HuH-7.5 (cell line): ENCODE measurements at regions not wholly inside any gene's neighbourhood (a gene's known extent, or its start where the extent isn't known, plus 50 kb on each side); places are given as distances from the start of the nearest gene placed in this dataset.
"Not testable (repeated sequence)": the region's sequence is repeated elsewhere in the genome, so short reads cannot be mapped to it uniquely, and the experiment has no call there.

ENCODE experiments used
- DNase-seq: peaks from one replicate; pipeline ENCODE4 v3.0.0; 2011; ENCODE audit warnings: low spot score

- no peak for DNase-seq
Observed at GRCh38 chr3:159234306-159234705, 432.5 kb downstream of the MFSD1 start.

DNA sequence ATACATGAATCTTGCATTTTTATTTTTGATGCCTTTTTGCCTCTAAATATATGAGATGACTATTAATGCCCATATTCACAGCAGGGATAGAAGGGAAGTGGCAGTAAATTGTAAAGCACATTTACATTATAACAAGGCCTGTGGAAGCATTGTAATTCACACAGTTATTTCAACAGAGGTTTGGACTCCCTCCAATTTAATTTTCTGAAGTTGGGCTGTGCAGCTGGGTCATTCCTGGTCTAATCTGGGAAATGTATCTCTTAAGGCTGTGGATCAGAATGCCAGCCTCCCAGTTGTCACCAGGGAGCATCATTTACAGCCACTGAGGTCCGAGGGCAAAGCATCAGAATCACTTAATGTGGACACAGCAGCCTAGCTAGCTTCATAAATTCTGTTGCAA, 434.5 kb downstream of the MFSD1 start:
- DNase-seq = no peak

DNA sequence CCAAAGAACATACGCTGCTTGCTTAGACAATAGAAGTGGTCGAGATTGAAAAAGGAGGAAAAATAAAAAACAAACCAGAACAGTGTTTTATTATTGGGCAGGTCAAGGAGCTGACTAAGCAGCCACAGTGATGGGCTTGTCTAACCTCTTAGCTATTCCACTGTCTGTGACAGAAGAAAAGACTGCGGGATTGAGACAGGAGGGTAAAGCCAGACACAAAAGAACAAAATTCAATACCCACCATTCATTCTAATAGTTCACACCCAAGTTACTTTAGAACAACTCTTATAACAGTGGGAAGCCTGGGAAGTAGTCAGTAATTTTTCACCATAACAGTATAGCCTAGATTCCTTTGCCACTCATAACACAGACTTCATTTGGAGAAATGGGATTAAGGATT, 435.4 kb downstream of the MFSD1 start:
- DNase-seq = no peak

DNA sequence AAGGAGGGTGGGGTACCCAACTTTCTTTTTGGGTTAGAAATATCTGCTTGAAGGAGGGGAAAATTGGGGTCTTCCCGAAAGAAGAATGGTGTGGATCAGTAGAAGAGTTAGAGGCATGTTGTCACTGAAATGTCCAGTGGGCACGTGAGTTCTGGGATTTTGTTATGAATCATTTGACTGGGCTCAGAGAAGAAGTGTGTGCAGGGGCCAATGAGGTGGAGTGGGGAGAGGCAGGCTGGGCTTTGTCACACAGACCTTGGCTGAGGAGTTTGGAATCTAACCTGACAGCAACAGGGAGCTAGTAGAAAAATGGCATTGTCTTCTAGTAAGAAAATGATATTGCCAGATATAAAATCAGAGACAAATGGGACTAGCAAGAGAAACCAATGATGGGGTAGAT, 436.8 kb downstream of the MFSD1 start:
- DNase-seq = no peak

DNA sequence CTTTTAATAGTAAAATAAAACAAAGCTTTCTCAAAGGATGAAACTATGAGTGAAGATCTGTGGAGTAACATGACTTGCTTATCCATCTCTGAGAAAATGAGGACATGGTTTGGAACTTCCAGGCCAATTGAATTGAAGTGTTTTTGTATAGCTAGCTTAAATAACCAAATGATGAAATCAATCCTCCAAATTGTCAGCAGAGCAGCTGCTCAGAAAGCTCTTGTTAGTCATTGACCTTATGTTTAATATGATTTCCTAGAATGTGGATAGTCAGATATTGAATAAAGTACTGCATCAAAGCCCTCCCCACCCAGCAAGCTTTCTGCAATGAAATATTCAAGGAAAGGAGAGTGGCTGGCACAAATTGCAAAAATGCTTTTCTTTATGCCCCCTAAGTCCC, 437.2 kb downstream of the MFSD1 start:
- no peak for DNase-seq

GRCh38 chr3:159244933-159245332, 443.1 kb downstream of the MFSD1 start:
- no peak for DNase-seq

DNA sequence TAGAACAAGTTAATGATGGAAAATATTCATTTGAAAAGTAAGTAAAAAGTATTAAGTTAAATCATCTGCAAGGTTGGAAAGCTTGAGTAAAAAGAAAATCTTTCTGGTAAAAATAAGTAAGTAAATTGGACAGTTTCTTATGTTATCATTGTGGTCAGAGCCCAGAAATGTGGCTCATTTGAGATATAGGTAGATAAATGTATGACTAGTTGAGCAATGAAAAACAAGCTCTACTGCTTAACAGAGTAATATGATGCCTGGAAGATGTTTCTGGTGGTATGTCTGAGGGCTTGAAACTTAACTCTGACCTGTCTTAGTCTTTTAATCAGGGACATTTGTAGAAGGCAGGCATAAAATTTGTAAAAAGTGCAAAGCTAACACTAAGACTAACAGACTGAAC, 444.0 kb downstream of the MFSD1 start:
- DNase-seq = no peak

DNA sequence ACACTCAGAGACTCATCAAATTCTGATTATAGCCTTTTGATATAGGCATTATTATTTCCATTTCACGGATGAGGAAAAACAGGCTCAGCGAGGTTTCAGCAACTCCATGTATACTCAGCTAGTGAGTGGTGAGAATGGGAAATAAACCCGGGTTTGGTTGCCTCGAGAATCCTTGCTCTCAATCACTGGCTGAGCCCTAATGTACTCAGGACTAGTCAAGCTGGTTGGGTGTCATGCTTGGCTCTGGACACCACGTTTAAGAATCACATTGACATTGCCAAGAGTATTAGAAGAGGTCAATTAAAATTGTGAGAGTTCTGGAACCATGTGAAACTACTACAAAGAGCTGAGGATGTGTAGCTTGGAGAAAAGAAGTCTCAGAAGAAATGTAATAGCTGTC, 444.5 kb downstream of the MFSD1 start:
- no peak for DNase-seq

DNA sequence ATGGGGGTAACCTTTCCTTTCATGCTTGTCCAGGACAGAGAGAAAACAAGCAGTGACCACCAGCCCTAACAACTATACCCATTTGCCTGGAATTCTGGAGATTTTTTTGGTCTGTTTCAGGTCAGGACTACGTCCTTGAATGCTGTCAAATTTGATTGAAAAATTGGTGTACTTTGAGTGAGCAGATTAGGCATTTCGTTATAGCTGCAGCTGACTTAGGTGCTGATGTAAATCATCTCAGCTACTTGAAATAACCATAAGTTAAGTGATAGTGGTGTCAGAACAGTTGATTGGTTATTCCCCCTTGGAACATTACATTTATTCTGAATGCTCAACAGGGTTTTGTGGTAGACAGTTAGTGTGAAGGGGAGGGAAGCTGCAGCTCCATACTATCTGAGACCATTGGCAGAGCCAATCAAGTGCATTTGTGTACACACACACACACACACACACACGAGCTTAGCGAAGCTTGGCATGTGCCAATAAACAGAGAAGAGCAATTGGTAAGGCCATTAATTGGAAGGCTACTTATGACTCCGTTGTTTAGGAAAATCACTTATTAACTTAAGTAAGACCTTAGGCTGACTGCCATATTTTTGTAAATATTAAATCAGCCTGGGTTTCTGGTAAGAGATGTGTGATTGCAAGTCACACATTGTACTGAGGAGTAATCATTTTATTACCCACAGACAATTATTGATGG, 447.8 kb downstream of the MFSD1 start:
- no peak for DNase-seq

GRCh38 chr3:159250961-159251360, 449.1 kb downstream of the MFSD1 start:
- no peak for DNase-seq

DNA sequence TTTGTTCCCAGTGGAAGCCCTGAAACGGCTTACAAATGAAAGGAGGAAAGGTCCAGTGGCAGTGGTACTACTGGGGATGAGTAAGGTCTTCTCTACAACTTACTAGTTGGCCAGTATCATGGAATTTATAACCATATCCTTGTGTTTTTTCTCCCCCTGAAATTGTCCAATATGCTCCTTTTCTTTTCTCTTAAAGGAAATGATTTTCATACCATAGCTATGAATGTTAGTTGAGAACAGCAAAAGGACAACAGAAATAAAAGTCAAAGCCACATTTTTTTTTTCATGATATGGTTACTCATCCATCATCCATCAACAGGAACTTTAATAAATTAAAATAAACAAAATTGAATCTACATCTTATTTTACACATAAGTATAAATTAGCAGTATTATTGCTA, 450.4 kb downstream of the MFSD1 start:
- no peak for DNase-seq

DNA sequence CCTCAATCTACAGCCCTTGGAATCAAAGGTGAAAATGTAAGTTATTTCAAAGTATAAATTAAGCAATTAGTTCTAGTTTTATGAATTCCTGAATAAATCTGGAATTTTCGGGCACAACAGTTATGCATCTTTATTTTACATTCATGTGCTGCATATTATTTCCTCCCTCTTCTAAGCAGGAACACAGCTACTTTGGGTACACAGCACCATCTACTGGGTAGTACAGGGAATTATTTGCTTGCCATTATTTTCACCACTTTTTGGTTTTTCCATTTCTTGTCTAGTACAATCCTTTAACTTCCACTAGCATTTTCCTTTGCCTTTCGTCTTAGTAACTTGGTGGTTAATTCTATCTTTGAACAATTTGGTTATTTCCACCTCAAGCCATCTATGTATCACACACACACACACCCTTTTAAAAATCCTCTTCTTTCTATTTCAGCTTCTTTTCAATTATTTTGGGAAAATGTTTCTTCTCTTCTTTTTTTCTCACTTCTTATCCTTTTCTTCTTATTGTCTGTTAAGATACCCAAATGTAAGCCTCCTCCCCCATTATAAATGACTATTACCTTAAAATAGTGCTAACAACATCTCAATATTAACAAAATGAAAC, 451.0 kb downstream of the MFSD1 start:
- DNase-seq = no peak

DNA sequence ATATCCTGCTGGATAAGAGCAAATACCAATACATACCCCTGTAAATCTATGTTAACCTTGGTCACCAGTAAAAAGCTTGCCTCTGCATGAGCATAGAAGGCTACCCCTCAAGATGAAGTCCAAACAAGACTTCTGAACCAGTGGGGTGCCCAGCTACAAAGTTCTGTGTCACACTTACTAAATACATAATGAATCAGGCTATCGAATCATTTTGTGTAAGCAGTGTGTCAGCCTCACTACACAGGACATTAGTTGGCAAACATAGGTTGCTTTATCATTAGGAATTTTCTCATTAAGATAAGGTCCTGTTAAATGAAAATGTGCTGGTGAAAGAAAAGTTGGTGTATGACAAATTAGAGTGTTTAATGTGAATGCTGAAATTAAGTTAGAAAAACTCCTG, 452.0 kb downstream of the MFSD1 start:
- no peak for DNase-seq

- no peak for DNase-seq
Observed at GRCh38 chr3:159257954-159258353, 456.1 kb downstream of the MFSD1 start.

DNA sequence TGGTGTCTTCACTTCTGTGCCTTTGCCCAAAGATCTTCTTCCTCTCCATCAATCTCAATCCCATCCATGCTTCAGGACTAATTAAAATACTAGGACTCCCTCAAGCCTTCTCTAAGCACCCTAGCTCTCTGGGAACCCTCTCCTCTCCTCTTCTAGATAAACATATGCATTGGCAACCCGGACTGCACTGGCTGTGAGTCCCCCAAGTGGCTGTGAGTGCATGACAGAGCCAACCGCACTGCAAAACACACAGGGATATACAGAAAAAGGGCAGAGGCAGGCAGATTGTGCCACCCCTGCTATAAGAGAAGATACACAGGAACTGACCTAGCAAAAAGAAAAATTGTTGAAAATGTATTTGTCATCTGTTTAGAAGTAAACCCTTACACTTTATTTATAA, 457.1 kb downstream of the MFSD1 start:
- DNase-seq = no peak

DNA sequence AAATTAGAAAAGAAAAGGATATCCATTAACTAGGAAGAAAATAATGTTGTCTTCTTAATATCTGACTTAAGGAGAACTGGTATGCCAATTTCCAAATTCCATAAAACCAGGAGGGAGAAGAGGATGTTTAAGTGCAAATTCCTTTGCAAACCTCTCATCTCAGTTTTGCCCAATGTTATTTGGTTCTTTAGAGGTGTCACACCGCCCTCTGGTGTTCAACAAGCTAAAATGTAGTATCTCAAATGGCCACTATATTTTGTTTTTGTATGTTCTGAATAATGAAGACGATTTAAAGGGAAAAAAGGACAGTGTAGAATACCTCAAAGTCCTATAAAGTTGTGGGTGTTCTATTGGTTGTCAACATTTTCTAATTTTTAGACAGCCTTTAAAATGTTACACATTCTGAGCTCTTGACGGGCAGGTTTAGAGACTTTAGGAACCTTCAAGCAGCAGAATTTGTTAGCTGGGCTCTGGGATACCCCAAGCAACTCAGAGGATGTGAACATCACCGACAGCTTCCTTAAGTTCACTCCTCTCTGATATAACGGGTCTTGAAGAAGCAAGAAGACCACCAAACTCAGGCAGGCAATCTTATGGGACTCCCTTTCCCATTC, 458.3 kb downstream of the MFSD1 start:
- no peak for DNase-seq

DNA sequence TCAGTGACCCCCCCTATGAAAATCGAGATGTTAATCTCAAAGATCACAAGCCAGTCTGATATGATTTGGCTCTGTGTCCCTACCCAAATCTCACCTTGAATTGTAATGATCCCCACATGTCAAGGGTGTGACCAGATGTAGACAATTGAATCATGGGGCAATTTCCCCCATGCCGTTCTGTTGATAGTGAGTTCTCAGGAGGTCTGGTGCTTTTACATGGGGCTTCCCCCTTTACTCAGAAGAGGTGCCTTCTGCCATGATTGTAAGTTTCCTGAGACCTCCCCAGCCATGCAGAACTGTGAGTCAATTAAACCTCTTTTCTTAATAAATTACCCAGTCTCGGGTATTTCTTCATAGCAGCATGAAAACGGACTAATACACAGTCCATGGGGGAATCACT, 459.5 kb downstream of the MFSD1 start:
- DNase-seq = not testable (repeated sequence)

DNA sequence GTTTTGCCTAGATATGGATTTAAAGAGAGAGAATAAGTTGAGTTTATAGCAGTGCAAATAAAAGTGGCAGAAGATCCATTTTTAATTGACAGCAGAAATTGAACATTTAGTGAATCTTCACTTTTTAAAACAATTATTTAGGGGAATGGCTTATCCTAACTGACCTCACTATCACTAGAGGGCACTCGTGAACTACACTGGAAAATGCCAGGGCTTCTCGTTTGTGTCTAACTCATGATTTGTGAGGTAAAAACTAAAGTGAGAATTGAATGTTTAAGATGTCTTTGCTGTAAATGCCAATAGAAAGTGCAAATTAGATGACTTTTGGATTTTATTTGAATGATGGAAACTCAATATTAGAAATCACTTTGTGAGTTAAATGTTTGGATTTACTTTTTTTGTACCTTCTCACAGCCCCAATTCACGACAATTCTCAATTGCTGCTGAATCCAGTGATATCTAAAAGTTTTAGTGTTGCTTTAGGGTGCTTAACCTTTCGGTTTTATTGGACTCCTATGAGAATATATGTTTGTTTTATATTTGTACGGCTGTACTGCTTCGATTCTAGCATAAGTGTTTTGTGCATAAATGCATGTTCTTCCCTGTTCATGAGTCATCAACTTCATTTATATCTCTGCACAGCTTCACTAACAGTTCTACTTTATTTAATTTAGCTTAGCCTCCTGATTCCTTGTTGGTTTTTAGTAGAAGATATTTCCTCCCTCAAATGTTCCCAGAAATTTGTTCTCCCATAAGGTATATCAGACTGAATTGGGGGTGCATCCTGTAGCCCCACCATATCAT, 462.1 kb downstream of the MFSD1 start:
- peak; percentile 11 for DNase-seq

- DNase-seq = no peak
Observed at GRCh38 chr3:159265705-159266104, 463.9 kb downstream of the MFSD1 start.

- peak; percentile 11 for DNase-seq
Observed at GRCh38 chr3:159266779-159267178, 464.9 kb downstream of the MFSD1 start.

DNA sequence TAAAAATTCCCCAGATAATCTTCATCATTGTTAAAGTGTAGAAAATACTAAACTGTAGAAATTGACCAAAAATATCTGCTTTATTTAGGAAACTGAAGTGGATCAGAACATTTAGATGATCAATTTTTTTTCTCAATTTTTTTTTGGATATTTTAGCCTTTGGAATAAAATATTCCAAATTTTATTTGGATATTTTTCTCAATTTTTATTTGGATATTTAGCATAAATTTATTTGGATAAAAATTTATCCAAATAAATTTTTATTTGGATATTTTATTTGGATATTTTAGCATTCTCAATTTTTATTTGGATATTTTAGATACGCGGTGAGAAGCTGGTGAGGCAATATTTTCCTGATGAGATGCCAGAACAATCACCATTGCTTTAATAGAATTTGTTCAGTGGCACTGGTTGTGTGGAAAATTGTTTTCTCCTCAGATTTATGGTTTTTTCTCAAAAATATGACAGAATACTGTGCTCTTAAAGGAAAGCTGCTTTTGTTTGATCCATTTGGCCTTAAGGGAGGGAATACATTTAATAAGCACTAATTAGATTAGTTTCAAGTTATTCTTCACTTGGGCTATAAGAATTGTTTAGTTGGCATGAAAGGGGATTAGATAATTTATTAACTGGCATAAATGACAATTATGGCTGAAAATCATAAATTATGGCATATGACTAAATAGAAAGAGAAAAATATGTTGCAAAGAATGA, 470.1 kb downstream of the MFSD1 start:
- no peak for DNase-seq

DNA sequence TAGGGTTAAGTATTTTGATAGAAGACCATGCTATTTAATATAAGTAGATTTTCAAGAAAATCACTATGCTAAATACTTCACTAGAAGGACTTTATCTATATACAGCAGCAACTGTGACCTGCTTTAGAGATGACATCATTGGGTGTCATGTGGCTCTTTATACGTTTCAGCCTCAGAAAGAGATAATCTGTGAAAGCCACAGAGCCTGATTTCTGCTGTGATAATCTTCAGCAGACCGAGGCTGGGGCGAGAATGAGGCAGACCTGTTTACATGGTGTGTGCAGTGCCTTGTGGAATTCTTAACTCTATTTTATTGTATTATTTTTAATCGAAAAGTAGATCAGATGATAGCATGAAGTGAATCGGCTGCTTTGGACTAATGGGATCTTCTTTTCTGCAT, 471.2 kb downstream of the MFSD1 start:
- DNase-seq = no peak
